ENCODE measurements at regions not wholly inside any gene's neighbourhood (a gene's known extent, or its start where the extent isn't known, plus 50 kb on each side); places are given as distances from the start of the nearest gene placed in this dataset.

GRCh38 chr7:67940400-67940799 is 943.8 kb downstream of the TYW1 start:
- TF ChIP-seq CTCF (IDR thresholded peaks at IDR 0.05; ENCODE audit: low read length), result no peak
- TF ChIP-seq EZH2 (optimal IDR thresholded peaks at IDR 0.05; ENCODE audit: low read depth, low read length), result no peak
